ENCODE measurements at regions not wholly inside any gene's neighbourhood (a gene's known extent, or its start where the extent isn't known, plus 50 kb on each side); places are given as distances from the start of the nearest gene placed in this dataset.

DNA sequence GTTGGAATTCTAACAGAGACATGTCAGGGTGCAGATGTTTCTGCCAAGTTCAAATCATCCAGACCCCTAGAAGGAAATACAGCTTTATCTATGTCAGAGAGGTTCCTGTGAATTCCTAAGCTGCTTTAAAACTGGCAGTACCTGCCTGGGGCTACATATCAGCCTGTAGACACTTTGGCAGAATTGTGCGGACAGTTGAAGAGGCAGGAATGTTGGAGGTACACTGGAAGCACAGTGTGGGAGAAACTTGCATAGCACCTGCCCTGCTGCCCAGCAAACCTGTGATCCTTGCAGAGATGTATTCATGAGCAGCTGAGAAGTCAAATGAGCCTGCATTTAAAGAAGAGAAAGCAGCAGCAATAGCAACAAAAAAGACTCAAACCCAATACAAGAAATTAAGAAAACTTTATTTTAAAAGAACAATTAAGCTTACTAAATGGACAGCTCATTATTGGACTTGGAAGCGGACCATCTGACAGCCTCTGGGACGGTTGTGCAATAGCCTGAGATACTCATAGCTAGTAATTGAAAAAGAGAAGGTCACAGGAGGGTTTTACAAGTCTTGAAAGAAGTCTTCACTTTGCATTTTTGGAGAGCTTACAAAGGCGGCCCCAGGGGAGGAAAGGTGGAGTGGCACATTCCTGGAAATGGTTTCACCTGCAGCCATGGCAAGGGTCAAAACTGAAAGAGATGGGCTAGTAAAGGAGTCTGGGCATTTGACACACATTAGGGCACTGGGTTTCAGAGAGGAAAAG is 280.9 kb upstream of the FLRT2 start:
- H3K27me3 ChIP-seq (ENCODE audit: control insufficient read depth in 2 of 2, insufficient read depth in 1 of 2, low read length in 1 of 2) = no peaks in the 10 kb centered on the region
- no peak for DNase-seq (ENCODE audit: low read depth in 6 of 9, low spot score in 9 of 9)
- no peaks in the 10 kb centered on the region for H3K9me3 ChIP-seq (ENCODE audit: control insufficient read depth in 2 of 2, insufficient read depth in 1 of 2, low read length in 1 of 2)
- no peak overlapping the region for H3K4me3 ChIP-seq (ENCODE audit: low read length in 2 of 2)
- H3K36me3 ChIP-seq (ENCODE audit: control insufficient read depth in 2 of 2, insufficient read depth in 2 of 2, low read length in 1 of 2) = no peaks in the 10 kb centered on the region
- no peaks in the 10 kb centered on the region for H3K4me1 ChIP-seq (ENCODE audit: control insufficient read depth in 2 of 2, insufficient read depth in 2 of 2, low read length in 2 of 2)
- WGBS = 93% methylated on average over 4 of the region's 4 CpGs
- H3K27ac ChIP-seq (ENCODE audit: low read depth in 1 of 2, low read length in 1 of 2) = no peak overlapping the region

DNA sequence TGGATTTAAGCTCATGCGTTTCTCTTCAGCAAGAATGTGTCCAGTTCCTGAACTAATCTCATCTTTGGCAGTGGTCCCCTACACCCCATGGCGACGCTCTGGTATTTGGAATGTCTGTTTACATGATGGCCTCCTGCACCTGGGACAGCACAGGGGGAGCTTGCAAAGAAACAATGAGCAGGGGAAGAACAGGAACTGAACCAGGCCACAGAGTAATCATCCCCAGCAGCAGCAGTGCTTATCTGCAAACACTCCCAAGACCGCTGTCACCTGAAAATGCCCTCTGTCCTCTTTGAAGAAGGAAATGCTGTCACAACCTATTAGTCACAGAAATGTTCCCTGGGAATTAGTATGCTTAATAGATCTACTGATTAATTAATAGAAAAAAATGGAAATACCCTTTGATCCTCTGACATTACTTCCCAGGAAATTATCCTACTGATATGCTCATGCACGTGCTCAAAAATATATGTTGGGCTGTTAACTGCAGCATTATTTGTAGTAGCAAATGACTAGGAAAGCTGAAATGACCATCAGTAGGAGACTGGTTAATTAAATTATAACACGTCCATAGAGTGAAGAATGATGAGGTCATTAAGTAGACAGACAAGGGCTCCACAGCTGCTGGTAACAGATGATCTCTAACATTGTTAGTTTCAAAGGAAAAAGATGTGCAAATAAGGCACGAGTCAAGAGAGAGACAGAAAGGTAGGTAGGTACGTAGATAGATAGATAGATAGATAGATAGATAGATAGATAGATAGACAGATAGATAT is 279.3 kb upstream of the FLRT2 start:
- Histone ChIP-seq H3K4me1 (ENCODE audit: control insufficient read depth in 2 of 2, insufficient read depth in 2 of 2, low read length in 2 of 2) (no peaks in the 10 kb centered on the region), H3K4me3 (ENCODE audit: low read length in 2 of 2) (no peak overlapping the region), H3K27ac (ENCODE audit: low read depth in 1 of 2, low read length in 1 of 2) (no peak overlapping the region), H3K36me3 (ENCODE audit: control insufficient read depth in 2 of 2, insufficient read depth in 2 of 2, low read length in 1 of 2) (no peaks in the 10 kb centered on the region), H3K9me3 (ENCODE audit: control insufficient read depth in 2 of 2, insufficient read depth in 1 of 2, low read length in 1 of 2) (no peaks in the 10 kb centered on the region), H3K27me3 (ENCODE audit: control insufficient read depth in 2 of 2, insufficient read depth in 1 of 2, low read length in 1 of 2) (no peaks in the 10 kb centered on the region)
- WGBS = 95% methylated on average over 8 of the region's 8 CpGs
- no peak for DNase-seq (ENCODE audit: low read depth in 6 of 9, low spot score in 9 of 9)

DNA sequence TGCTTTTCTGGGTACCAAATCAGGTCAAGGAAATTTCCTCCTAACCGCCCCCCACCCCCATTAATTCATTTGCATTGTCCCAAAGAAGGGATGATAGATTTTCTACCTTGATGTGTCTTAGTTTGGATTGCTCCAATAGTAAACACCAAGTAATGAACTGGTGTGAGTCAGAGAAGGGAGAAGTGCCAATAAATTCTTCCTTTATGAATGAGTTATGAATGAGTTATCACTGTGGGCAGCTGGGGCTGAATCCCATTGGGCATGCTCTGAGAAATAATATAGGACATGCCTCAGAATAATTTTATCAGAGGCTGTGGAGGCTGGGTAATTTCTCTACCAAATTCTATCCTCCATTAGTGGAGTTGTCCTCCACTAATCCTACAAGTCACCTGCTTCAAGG is 277.9 kb upstream of the FLRT2 start:
- WGBS = 91% methylated on average over 1 of the region's 1 CpG
- Histone ChIP-seq H3K27ac (ENCODE audit: low read depth in 1 of 2, low read length in 1 of 2) (no peak overlapping the region), H3K4me1 (ENCODE audit: control insufficient read depth in 2 of 2, insufficient read depth in 2 of 2, low read length in 2 of 2) (no peaks in the 10 kb centered on the region), H3K4me3 (ENCODE audit: low read length in 2 of 2) (no peak overlapping the region), H3K36me3 (ENCODE audit: control insufficient read depth in 2 of 2, insufficient read depth in 2 of 2, low read length in 1 of 2) (no peaks in the 10 kb centered on the region), H3K9me3 (ENCODE audit: control insufficient read depth in 2 of 2, insufficient read depth in 1 of 2, low read length in 1 of 2) (no peaks in the 10 kb centered on the region), H3K27me3 (ENCODE audit: control insufficient read depth in 2 of 2, insufficient read depth in 1 of 2, low read length in 1 of 2) (no peaks in the 10 kb centered on the region)
- DNase-seq (ENCODE audit: low read depth in 6 of 9, low spot score in 9 of 9) = no peak

DNA sequence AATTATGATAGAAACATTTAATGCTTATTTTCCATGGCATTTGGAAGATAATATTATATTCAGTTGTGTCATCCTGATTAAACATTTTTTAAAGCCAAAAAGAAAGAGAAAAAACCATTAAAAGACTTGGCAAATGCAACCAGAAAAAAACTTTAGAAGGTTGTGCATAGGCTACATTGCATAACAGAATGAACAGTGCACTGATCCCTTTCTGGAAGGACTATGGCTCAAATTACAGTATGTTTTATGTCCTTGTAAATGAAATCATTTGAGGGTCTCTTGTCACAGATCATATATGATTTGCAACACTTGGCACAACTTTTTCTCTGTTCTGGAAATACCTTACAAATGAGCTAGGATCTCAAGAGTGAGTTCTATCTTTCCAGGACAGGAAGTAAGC is 275.2 kb upstream of the FLRT2 start:
- no peak overlapping the region for H3K27ac ChIP-seq (ENCODE audit: low read depth in 1 of 2, low read length in 1 of 2)
- H3K36me3 ChIP-seq (ENCODE audit: control insufficient read depth in 2 of 2, insufficient read depth in 2 of 2, low read length in 1 of 2) = no peaks in the 10 kb centered on the region
- no peaks in the 10 kb centered on the region for H3K27me3 ChIP-seq (ENCODE audit: control insufficient read depth in 2 of 2, insufficient read depth in 1 of 2, low read length in 1 of 2)

DNA sequence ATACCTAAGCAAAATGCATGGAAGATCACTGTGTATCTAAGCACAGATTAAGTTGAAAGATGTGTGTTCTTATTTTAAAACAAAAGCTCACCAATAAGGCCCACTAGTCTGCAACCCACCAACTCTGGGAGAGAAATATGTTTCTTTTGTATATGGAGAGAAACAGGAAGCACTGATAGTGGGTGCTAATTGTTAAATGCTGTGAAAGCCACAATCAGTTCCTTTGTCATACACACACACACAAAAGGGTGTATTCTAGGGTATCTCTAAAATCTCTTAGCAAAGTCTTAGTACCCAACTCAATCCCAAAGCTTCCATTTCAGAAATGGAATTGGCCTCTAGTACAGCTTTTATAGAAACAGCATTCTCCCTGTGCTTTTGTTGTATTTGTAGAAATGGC is 272.7 kb upstream of the FLRT2 start:
- Histone ChIP-seq H3K27ac (ENCODE audit: low read depth in 1 of 2, low read length in 1 of 2) (no peak overlapping the region), H3K36me3 (ENCODE audit: control insufficient read depth in 2 of 2, insufficient read depth in 2 of 2, low read length in 1 of 2) (no peaks in the 10 kb centered on the region), H3K4me1 (ENCODE audit: control insufficient read depth in 2 of 2, insufficient read depth in 2 of 2, low read length in 2 of 2) (no peaks in the 10 kb centered on the region), H3K4me3 (ENCODE audit: low read length in 2 of 2) (no peak overlapping the region), H3K27me3 (ENCODE audit: control insufficient read depth in 2 of 2, insufficient read depth in 1 of 2, low read length in 1 of 2) (no peaks in the 10 kb centered on the region), H3K9me3 (ENCODE audit: control insufficient read depth in 2 of 2, insufficient read depth in 1 of 2, low read length in 1 of 2) (no peaks in the 10 kb centered on the region)
- no peak for DNase-seq (ENCODE audit: low read depth in 6 of 9, low spot score in 9 of 9)

More for the DNA sequence above, 275.2 kb upstream of the FLRT2 start:
- Histone ChIP-seq H3K4me3 (ENCODE audit: low read length in 2 of 2) (no peak overlapping the region), H3K9me3 (ENCODE audit: control insufficient read depth in 2 of 2, insufficient read depth in 1 of 2, low read length in 1 of 2) (no peaks in the 10 kb centered on the region), H3K4me1 (ENCODE audit: control insufficient read depth in 2 of 2, insufficient read depth in 2 of 2, low read length in 2 of 2) (no peaks in the 10 kb centered on the region)
- DNase-seq (ENCODE audit: low read depth in 6 of 9, low spot score in 9 of 9) = no peak

DNA sequence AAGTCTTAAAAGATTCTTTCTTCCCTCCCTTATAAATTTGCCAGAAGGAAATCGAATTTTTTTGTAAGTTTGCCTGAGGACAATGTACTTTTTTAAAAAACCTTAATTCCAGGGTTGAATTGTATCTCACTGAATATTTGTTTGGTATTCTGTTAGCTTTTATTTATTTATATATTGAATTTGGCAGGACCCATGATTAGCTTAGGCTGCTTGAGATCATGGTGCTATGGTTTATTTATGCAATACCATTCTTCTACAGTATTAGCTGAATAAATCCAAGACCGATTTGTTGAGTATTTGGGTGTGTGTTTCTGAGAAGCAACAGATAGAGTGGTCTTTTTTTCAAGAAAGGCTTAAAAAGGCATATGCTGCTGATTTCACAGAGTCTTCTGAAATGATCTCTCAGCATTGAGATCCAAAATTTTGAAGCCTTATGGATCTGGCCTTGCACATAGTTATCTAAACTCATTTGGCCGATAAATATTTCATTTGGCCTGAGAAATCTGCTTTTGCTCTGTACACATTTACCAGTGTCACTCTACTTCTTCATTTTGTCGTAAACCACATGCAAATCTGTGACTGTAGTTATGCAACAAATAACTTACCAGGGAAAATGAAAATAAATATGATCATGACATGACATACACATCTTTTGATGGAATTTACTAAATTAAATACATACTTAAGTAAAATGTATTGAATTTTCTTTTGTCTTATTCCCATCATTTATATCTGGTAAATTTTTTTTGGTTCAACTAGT is 265.8 kb upstream of the FLRT2 start:
- no peaks in the 10 kb centered on the region for H3K36me3 ChIP-seq (ENCODE audit: control insufficient read depth in 2 of 2, insufficient read depth in 2 of 2, low read length in 1 of 2)

DNA sequence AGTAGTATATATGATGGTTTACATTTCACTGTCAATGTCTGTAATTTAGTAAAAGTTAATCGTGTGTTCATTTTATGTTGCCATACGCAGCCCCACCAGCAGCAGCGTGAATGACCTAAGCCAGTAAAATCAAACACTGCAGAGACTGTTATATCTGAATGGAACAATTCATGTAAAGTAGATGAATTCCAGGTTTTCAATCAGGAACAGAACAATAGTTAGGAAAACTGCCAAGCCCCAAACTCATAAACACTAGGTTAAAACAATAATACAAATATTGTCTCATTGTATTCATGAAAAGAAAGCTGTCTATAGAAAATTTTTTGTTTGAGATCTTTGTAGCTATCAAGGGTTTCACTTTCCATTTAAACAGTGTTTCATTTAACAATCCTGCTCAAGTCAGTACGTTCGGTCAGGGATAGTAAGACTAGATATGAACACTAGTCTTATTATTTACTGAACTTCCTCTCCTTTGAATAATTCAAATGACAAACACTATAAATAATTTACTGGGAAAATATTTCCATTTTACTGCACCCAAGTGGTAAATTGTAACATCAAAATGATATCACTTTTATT is 256.8 kb upstream of the FLRT2 start:
- 77% methylated on average over 5 of the region's 5 CpGs for WGBS
- H3K4me1 ChIP-seq (ENCODE audit: control insufficient read depth in 2 of 2, insufficient read depth in 2 of 2, low read length in 2 of 2) = no peaks in the 10 kb centered on the region
- H3K36me3 ChIP-seq (ENCODE audit: control insufficient read depth in 2 of 2, insufficient read depth in 2 of 2, low read length in 1 of 2) = no peaks in the 10 kb centered on the region
- no peak for DNase-seq (ENCODE audit: low read depth in 6 of 9, low spot score in 9 of 9)
- H3K4me3 ChIP-seq (ENCODE audit: low read length in 2 of 2) = no peak overlapping the region
- H3K27me3 ChIP-seq (ENCODE audit: control insufficient read depth in 2 of 2, insufficient read depth in 1 of 2, low read length in 1 of 2) = no peaks in the 10 kb centered on the region
- no peaks in the 10 kb centered on the region for H3K9me3 ChIP-seq (ENCODE audit: control insufficient read depth in 2 of 2, insufficient read depth in 1 of 2, low read length in 1 of 2)
- H3K27ac ChIP-seq (ENCODE audit: low read depth in 1 of 2, low read length in 1 of 2) = no peak overlapping the region

More for the DNA sequence above, 265.8 kb upstream of the FLRT2 start:
- no peak for DNase-seq (ENCODE audit: low read depth in 6 of 9, low spot score in 9 of 9)
- Histone ChIP-seq H3K9me3 (ENCODE audit: control insufficient read depth in 2 of 2, insufficient read depth in 1 of 2, low read length in 1 of 2) (no peaks in the 10 kb centered on the region), H3K27me3 (ENCODE audit: control insufficient read depth in 2 of 2, insufficient read depth in 1 of 2, low read length in 1 of 2) (no peaks in the 10 kb centered on the region), H3K4me3 (ENCODE audit: low read length in 2 of 2) (no peak overlapping the region), H3K4me1 (ENCODE audit: control insufficient read depth in 2 of 2, insufficient read depth in 2 of 2, low read length in 2 of 2) (no peaks in the 10 kb centered on the region), H3K27ac (ENCODE audit: low read depth in 1 of 2, low read length in 1 of 2) (no peak overlapping the region)
- WGBS = 86% methylated on average over 4 of the region's 4 CpGs

DNA sequence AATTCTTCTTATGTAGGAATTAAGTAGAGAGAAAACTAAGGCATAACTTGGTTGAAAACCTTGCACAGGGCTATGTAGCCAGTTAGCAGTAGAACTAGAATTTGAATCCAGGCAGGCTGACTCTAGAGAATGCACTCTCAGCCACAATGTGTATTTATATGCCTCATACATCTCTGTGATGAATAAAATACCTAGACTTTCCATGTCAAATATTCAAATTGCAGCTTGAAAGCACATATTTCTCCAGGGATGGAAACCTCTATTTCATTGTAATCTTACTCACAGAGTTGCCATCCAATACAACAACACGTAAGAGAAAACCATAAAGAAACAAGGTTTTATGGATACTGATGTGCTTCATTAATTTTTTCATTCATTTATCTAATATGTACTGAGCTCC is 256.0 kb upstream of the FLRT2 start:
- WGBS = 96% methylated on average over 1 of the region's 1 CpG
- DNase-seq (ENCODE audit: low read depth in 6 of 9, low spot score in 9 of 9) = no peak

More for the DNA sequence above, 256.0 kb upstream of the FLRT2 start:
- Histone ChIP-seq H3K27ac (ENCODE audit: low read depth in 1 of 2, low read length in 1 of 2) (no peak overlapping the region), H3K9me3 (ENCODE audit: control insufficient read depth in 2 of 2, insufficient read depth in 1 of 2, low read length in 1 of 2) (no peaks in the 10 kb centered on the region), H3K4me3 (ENCODE audit: low read length in 2 of 2) (no peak overlapping the region), H3K4me1 (ENCODE audit: control insufficient read depth in 2 of 2, insufficient read depth in 2 of 2, low read length in 2 of 2) (no peaks in the 10 kb centered on the region), H3K27me3 (ENCODE audit: control insufficient read depth in 2 of 2, insufficient read depth in 1 of 2, low read length in 1 of 2) (no peaks in the 10 kb centered on the region), H3K36me3 (ENCODE audit: control insufficient read depth in 2 of 2, insufficient read depth in 2 of 2, low read length in 1 of 2) (no peaks in the 10 kb centered on the region)

All from thymus (tissue), 11 donors.